Right cardiac atrium (tissue), 5 donors: ENCODE measurements at regions not wholly inside any gene's neighbourhood (a gene's known extent, or its start where the extent isn't known, plus 50 kb on each side); places are given as distances from the start of the nearest gene placed in this dataset.
A peak's percentile ranks its signal among the peaks of the same experiment; 100 is the strongest.

ENCODE experiments used
- ATAC-seq, 2 donors: fragments of 200-7000 bp; cut with Tn5 transposase; one replicate each; pipeline versions ENCODE4 v1.8.0 to v1.9.1; 2020; ENCODE audit warnings: moderate library complexity in 2 of 2, mild to moderate bottlenecking in 1 of 2
- DNase-seq, 3 donors: peaks; one replicate each; pipeline ENCODE4 v3.0.0-alpha.2; 2020
- H3K27ac ChIP-seq: one replicate; pipeline ENCODE4 v1.5.1; 2013; ENCODE audit warnings: mild to moderate bottlenecking, low read length, control low read depth, moderate library complexity
- H3K27me3 ChIP-seq: one replicate; pipeline ENCODE4 v1.6.1; 2013; ENCODE audit not compliant: control insufficient read depth, insufficient read depth
- H3K4me1 ChIP-seq: one replicate; pipeline ENCODE4 v1.6.1; 2013; ENCODE audit warnings: low read length; ENCODE audit not compliant: control insufficient read depth, insufficient read depth
- H3K4me3 ChIP-seq: one replicate; pipeline ENCODE4 v1.5.1; 2013; ENCODE audit warnings: low read length, control low read depth
- H3K9me3 ChIP-seq: one replicate; pipeline ENCODE4 v1.6.1; 2013; ENCODE audit warnings: low read length; ENCODE audit not compliant: control insufficient read depth
- WGBS: extraction: QIAGEN DNeasy Blood & Tissue Kit; methylation state at CpG from one replicate; pipeline ENCODE4 v1.1.7; 2013; 5-methylcytosine and 5-hydroxymethylcytosine counted together
- intact Hi-C, 4 donors: fragments of 100-400 bp; cut with DNase I; formaldehyde crosslinking; loops; one replicate each; pipeline versions ENCODE4 v1.11.0 to v1.14.0; 2022 to 2023
- donor health status: healthy with polysubstance abuse.
- donor health status: DM: no; HTN: yes; CAD: no.
- donor health status: DM: no; HTN: no; CAD: no.
- donor health status: DM: no; HTN: yes; CAD: no; lungs with severe emphysema.
- donor health status: DM: yes; HTN: yes; CAD: no.

GRCh38 chr1:38283696-38284470, 237.3 kb upstream of the POU3F1 start:
- no peak for ATAC-seq
- no peaks in the 10 kb centered on the region for H3K9me3 ChIP-seq
- 71% methylated on average over 14 of the region's 14 CpGs for WGBS

GRCh38 chr1:38279148-38279547, 232.6 kb upstream of the POU3F1 start:
- no peaks in the 10 kb centered on the region for H3K27me3 ChIP-seq
- intact Hi-C loops = no loop called here
- no peak overlapping the region for H3K4me3 ChIP-seq

More at GRCh38 chr1:38283696-38284470, 237.3 kb upstream of the POU3F1 start:
- no peaks in the 10 kb centered on the region for H3K27me3 ChIP-seq
- H3K4me1 ChIP-seq = no peaks in the 10 kb centered on the region
- H3K27ac ChIP-seq = no peak overlapping the region
- H3K4me3 ChIP-seq = no peak overlapping the region
- intact Hi-C loops = no loop called here
- no peak for DNase-seq

GRCh38 chr1:38277646-38278045, 231.1 kb upstream of the POU3F1 start:
- 89% methylated on average over 2 of the region's 2 CpGs for WGBS
- ATAC-seq = no peak
- Histone ChIP-seq H3K27ac (no peak overlapping the region), H3K27me3 (no peaks in the 10 kb centered on the region), H3K9me3 (no peaks in the 10 kb centered on the region), H3K4me1 (no peaks in the 10 kb centered on the region), H3K4me3 (no peak overlapping the region)
- intact Hi-C loops = no loop called here
- DNase-seq = no peak

More at GRCh38 chr1:38279148-38279547, 232.6 kb upstream of the POU3F1 start:
- ATAC-seq (no peak), DNase-seq (no peak)
- Histone ChIP-seq H3K9me3 (no peaks in the 10 kb centered on the region), H3K4me1 (no peaks in the 10 kb centered on the region), H3K27ac (no peak overlapping the region)

- ATAC-seq = no peak
- Histone ChIP-seq H3K4me1 (no peaks in the 10 kb centered on the region), H3K27me3 (no peaks in the 10 kb centered on the region), H3K27ac (no peak overlapping the region), H3K9me3 (no peaks in the 10 kb centered on the region), H3K4me3 (no peak overlapping the region)
- 64% methylated on average over 3 of the region's 3 CpGs for WGBS
- intact Hi-C loops = no loop called here
- DNase-seq = no peak
Measured at GRCh38 chr1:38275960-38276359, 229.4 kb upstream of the POU3F1 start.

GRCh38 chr1:38274974-38275373, 228.4 kb upstream of the POU3F1 start:
- Histone ChIP-seq H3K27me3 (no peaks in the 10 kb centered on the region), H3K9me3 (no peaks in the 10 kb centered on the region), H3K27ac (no peak overlapping the region), H3K4me1 (no peaks in the 10 kb centered on the region), H3K4me3 (no peak overlapping the region)
- DNase-seq = peak; percentile 50 to 69 (median 58)
- 28% methylated on average over 4 of the region's 4 CpGs for WGBS
- peak; percentile 55 to 93 for ATAC-seq
- intact Hi-C loops = no loop called here

GRCh38 chr1:38273196-38273804, 226.7 kb upstream of the POU3F1 start:
- ATAC-seq = no peak
- no peaks in the 10 kb centered on the region for H3K9me3 ChIP-seq
- H3K27ac ChIP-seq = no peak overlapping the region
- no peaks in the 10 kb centered on the region for H3K4me1 ChIP-seq
- H3K27me3 ChIP-seq = no peaks in the 10 kb centered on the region
- WGBS = 61% methylated on average over 9 of the region's 9 CpGs
- intact Hi-C loops = no loop called here
- no peak overlapping the region for H3K4me3 ChIP-seq
- DNase-seq = no peak

- intact Hi-C loops = no loop called here
- H3K27me3 ChIP-seq = no peaks in the 10 kb centered on the region
- DNase-seq = no peak
- H3K4me3 ChIP-seq = no peak overlapping the region
- no peaks in the 10 kb centered on the region for H3K9me3 ChIP-seq
- 88% methylated on average over 3 of the region's 3 CpGs for WGBS
- no peak for ATAC-seq
- H3K4me1 ChIP-seq = no peaks in the 10 kb centered on the region
- no peak overlapping the region for H3K27ac ChIP-seq
Measured at GRCh38 chr1:38272515-38272914, 225.9 kb upstream of the POU3F1 start.

GRCh38 chr1:38270849-38271633, 224.4 kb upstream of the POU3F1 start:
- H3K9me3 ChIP-seq = no peaks in the 10 kb centered on the region
- WGBS = 68% methylated on average over 12 of the region's 12 CpGs
- H3K4me1 ChIP-seq = no peaks in the 10 kb centered on the region
- H3K4me3 ChIP-seq = no peak overlapping the region
- no peak overlapping the region for H3K27ac ChIP-seq
- H3K27me3 ChIP-seq = no peaks in the 10 kb centered on the region
- intact Hi-C loops = no loop called here
- DNase-seq (no peak), ATAC-seq (no peak)

- intact Hi-C loops = no loop called here
- H3K27me3 ChIP-seq = no peaks in the 10 kb centered on the region
- no peak for ATAC-seq
- no peak overlapping the region for H3K4me3 ChIP-seq
- H3K9me3 ChIP-seq = no peaks in the 10 kb centered on the region
- H3K27ac ChIP-seq = no peak overlapping the region
- H3K4me1 ChIP-seq = no peaks in the 10 kb centered on the region
- 57% methylated on average over 15 of the region's 15 CpGs for WGBS
- no peak for DNase-seq
Measured at GRCh38 chr1:38269923-38270848, 223.6 kb upstream of the POU3F1 start.

- intact Hi-C loops = no loop called here
- no peak for ATAC-seq
Measured at GRCh38 chr1:38268226-38268625, 221.6 kb upstream of the POU3F1 start.

More at GRCh38 chr1:38268226-38268625, 221.6 kb upstream of the POU3F1 start:
- H3K27me3 ChIP-seq = no peaks in the 10 kb centered on the region
- no peaks in the 10 kb centered on the region for H3K4me1 ChIP-seq
- H3K27ac ChIP-seq = no peak overlapping the region
- no peak for DNase-seq
- WGBS = 78% methylated on average over 4 of the region's 4 CpGs
- H3K4me3 ChIP-seq = no peak overlapping the region
- H3K9me3 ChIP-seq = no peaks in the 10 kb centered on the region
